Uterus (tissue), 2 donors: ENCODE measurements at regions not wholly inside any gene's neighbourhood (a gene's known extent, or its start where the extent isn't known, plus 50 kb on each side); places are given as distances from the start of the nearest gene placed in this dataset.

Experiments used
- POLR2A ChIP-seq, 2 donors: fragments of 450-650 bp; IDR thresholded peaks; one replicate each; pipeline ENCODE4 v1.6.1; 2016; ENCODE audit warnings: antibody characterized with exemption in 2 of 2, mild to moderate bottlenecking in 1 of 2, moderate library complexity in 1 of 2
- TF ChIP-seq, protein P1 (sequence below), 4 experiments: fragments of 200-600 bp in 2 of 4; fragments of 450-650 bp in 2 of 4; sonication (generic) in 2 of 4; IDR thresholded peaks; one replicate each; pipeline ENCODE4 v1.5.1; 2016 to 2019; ENCODE audit warnings: antibody characterized with exemption in 4 of 4, mild to moderate bottlenecking in 2 of 4, moderate library complexity in 1 of 4

DNA sequence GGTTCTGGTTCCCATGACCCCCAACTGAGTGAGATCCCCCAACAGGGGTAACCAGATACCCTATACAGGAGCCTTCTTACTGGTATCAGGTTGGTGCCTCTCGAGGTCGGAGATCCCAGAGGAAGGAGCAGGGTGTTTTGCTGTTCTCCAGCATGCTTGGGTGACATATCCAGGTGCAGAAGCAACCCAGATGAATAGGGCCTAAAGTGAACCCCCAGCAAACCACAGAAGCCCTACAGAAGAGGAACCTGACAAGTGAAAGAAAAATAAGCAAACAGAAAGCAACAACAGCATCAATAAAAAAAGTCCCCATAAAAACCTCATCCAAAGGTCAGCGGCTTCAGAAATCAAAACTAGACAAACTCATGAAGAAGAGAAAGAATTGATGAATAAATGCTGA, 633.4 kb upstream of the CXADR start:
- TF ChIP-seq POLR2A (IDR thresholded peaks at IDR 0.05) = no peak
- TF ChIP-seq, protein P1, sequence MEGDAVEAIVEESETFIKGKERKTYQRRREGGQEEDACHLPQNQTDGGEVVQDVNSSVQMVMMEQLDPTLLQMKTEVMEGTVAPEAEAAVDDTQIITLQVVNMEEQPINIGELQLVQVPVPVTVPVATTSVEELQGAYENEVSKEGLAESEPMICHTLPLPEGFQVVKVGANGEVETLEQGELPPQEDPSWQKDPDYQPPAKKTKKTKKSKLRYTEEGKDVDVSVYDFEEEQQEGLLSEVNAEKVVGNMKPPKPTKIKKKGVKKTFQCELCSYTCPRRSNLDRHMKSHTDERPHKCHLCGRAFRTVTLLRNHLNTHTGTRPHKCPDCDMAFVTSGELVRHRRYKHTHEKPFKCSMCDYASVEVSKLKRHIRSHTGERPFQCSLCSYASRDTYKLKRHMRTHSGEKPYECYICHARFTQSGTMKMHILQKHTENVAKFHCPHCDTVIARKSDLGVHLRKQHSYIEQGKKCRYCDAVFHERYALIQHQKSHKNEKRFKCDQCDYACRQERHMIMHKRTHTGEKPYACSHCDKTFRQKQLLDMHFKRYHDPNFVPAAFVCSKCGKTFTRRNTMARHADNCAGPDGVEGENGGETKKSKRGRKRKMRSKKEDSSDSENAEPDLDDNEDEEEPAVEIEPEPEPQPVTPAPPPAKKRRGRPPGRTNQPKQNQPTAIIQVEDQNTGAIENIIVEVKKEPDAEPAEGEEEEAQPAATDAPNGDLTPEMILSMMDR (IDR thresholded peaks at IDR 0.05) = no peak
